GM18511 (cell line): ENCODE measurements at regions not wholly inside any gene's neighbourhood (a gene's known extent, or its start where the extent isn't known, plus 50 kb on each side); places are given as distances from the start of the nearest gene placed in this dataset.
"Not testable (repeated sequence)": the region's sequence is repeated elsewhere in the genome, so short reads cannot be mapped to it uniquely, and the experiment has no call there.

ENCODE experiments used
- ATAC-seq: cut with Tn5 transposase; IDR thresholded peaks from one replicate; pipeline ENCODE4 v1.9.1; 2021; ENCODE audit warnings: mild to moderate bottlenecking, moderate library complexity; ENCODE audit not compliant: unreplicated experiment

DNA sequence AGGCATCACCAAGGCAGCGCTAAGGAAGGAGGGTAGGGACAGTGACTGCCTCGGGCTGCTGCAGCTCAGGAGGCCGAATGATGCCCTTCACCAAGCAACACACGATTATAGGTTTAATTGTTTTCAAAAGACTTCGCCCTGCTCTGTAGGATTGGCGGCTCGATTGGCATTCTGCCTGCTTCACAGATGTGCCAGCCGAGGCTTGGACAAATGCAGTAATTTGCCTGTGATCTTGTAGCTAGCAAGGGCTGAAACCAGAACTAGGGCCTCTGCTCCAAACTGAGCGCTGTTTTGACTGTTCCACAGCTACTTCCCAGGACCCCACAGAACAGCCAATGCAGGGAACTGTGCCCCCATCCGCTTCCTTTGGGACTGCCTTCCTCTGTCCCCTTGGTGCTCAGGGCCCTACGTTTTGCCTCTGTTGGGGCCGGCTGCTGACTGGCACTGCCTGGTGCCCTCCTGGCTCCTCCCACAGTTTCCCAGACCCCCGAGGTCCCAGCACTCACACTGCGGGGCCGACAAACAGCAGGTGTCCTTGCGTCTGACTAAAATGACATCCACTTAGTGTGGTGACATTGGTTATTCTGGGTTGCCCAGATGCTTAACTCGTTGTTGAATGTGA lies 62.6 kb upstream of the EN2 start:
- ATAC-seq: no peak

GRCh38 chr7:155396661-155397060 lies 61.3 kb upstream of the EN2 start:
- ATAC-seq: no peak

DNA sequence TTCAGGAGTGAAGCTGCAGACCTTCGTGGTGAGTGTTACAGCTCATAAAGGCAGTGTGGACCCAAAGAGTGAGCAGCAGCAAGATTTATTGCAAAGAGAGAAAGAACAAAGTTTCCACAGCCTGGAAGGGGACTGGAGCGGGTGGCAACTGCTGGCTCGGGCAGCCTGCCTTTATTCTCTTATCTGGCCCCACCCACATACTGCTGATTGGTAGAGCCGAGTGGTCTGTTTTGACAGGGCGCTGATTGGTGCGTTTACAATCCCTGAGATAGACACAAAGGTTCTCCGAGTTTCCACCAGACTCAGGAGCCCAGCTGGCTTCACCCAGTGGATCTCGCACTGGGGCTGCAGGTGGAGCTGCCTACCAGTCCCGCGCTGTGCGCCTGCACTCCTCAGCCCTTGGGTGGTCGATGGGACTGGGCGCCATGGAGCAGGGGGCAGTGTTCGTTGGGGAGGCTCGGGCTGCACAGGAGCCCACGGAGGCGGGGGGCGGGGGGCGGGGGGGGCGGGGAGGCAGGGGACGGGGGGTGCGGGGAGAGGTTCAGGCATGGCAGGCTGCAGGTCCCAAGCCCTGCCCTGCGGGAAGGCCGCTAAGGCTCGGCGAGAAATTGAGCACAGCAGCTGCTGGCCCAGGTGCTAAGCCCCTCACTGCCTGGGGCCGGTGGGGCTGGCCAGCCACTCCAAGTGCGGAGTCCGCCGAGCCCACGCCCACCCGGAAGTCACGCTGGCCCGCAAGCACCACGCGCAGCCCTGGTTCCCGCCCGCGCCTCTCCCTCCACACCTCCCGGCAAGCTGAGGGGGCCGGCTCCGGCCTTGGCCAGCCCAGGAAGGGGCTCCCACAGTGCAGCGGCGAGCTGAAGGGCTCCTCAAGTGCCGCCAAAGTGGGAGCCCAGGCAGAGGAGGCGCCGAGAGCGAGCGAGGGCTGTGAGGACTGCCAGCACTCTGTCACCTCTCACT lies 59.9 kb upstream of the EN2 start:
- ATAC-seq: not testable (repeated sequence)

- no peak for ATAC-seq
Measured at GRCh38 chr7:155398944-155399343, 59.0 kb upstream of the EN2 start.

DNA sequence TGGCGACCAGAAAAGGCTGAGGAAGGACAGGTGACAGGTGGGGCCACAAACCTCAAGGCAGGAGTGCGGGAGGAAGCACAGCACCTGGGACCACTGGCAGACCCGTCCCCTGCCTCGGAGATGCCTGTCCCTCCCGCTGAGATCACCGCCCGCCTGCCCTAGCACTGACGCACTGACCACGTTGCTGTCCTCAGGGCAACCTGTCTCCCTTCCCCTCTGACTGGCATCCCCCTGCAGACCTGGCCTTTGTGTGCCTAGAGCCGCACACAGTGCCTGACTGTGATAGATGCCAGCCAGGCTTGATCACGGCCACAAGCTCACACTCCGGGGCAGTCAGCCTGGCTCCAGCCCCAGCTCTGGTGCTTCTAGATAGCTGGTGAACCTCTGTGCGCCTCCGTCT lies 58.4 kb upstream of the EN2 start:
- no peak for ATAC-seq

DNA sequence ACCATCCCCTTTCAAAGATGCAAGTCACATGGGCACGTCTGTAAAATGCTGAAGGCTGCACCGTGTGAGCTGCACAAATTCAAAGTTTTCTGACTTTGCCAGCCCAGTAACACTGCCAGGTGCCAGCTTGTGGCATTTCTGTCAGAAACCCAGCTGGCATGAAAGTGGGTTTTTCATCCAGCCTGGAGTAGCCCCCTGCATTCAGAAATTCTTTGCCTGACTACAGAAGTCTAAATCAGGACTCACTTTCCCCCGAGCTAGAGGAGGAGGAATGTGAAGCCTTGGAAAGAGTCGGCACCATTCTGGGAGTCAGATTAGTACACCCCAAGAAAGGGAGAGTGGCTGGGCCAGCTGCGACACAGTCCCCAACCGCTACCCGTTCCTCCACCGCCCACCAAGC lies 56.7 kb upstream of the EN2 start:
- ATAC-seq: no peak

GRCh38 chr7:155401884-155402283 lies 56.0 kb upstream of the EN2 start:
- ATAC-seq: no peak

DNA sequence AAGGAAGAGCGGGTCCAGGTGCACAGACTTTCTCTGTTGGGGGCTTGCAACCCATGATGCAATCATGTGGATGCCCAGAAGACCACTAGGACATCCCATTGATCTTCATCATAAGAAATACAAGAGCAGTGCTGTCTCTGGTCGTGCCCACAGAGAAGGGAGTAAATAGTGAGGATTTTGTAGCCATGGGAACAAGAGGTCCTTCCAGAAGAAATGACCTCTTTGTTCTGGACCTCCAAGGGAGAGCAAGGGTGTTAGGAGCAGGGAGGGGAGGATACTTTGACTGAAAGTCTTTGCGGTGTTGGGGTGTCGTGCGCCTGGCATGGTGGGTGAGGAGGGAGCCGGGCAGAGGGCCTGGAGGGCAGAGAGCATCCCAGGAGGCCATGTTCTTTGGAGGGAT lies 55.0 kb upstream of the EN2 start:
- ATAC-seq: no peak

- no peak for ATAC-seq
Measured at GRCh38 chr7:155404976-155405375, 53.0 kb upstream of the EN2 start.

- no peak for ATAC-seq
Measured at GRCh38 chr7:155405399-155406318, 52.3 kb upstream of the EN2 start.

GRCh38 chr7:155407799-155408198 lies 50.1 kb upstream of the EN2 start:
- ATAC-seq: no peak
